Dendritic cell treated with granulocyte-macrophage colony-stimulating factor and Interleukin-4, amounts not matched to agents 40 ng/mL and 50 ng/mL, for 4 days (primary cell): ENCODE measurements at regions not wholly inside any gene's neighbourhood (a gene's known extent, or its start where the extent isn't known, plus 50 kb on each side); places are given as distances from the start of the nearest gene placed in this dataset.
"Not testable (repeated sequence)": the region's sequence is repeated elsewhere in the genome, so short reads cannot be mapped to it uniquely, and the experiment has no call there.

Source experiments
- H3K27ac Mint-ChIP-seq: one replicate; pipeline ENCODE4 v1.8.0; 2022; ENCODE audit warnings: mild to moderate bottlenecking, mixed read lengths
- H3K27me3 Mint-ChIP-seq: one replicate; pipeline ENCODE4 v1.8.0; 2022; ENCODE audit warnings: mild to moderate bottlenecking, mixed read lengths
- H3K36me3 Mint-ChIP-seq: one replicate; pipeline ENCODE4 v1.8.0; 2022; ENCODE audit warnings: low read depth, mixed read lengths
- H3K4me1 Mint-ChIP-seq: one replicate; pipeline ENCODE4 v1.8.0; 2022; ENCODE audit warnings: low read depth, mixed read lengths
- H3K4me3 Mint-ChIP-seq: one replicate; pipeline ENCODE4 v1.8.0; 2022; ENCODE audit warnings: mild to moderate bottlenecking, moderate library complexity, mixed read lengths
- H3K9me3 Mint-ChIP-seq: one replicate; pipeline ENCODE4 v1.8.0; 2022; ENCODE audit warnings: mixed read lengths
- intact Hi-C: fragments of 100-400 bp; cut with micrococcal nuclease; formaldehyde crosslinking; loops from one replicate; pipeline ENCODE4 v1.15.0; 2022

- H3K27ac Mint-ChIP-seq = no peak overlapping the region
- no peaks in the 10 kb centered on the region for H3K36me3 Mint-ChIP-seq
- no peaks in the 10 kb centered on the region for H3K4me1 Mint-ChIP-seq
- intact Hi-C loops = no loop called here
- H3K9me3 Mint-ChIP-seq = no peaks in the 10 kb centered on the region
- no peak overlapping the region for H3K4me3 Mint-ChIP-seq
- H3K27me3 Mint-ChIP-seq = no peaks in the 10 kb centered on the region
Measured at GRCh38 chr2:49687918-49688317, 533.6 kb upstream of the FSHR start.

- Mint-ChIP-seq H3K36me3 (no peaks in the 10 kb centered on the region), H3K27me3 (no peaks in the 10 kb centered on the region), H3K27ac (no peak overlapping the region), H3K4me1 (no peaks in the 10 kb centered on the region), H3K4me3 (no peak overlapping the region), H3K9me3 (no peaks in the 10 kb centered on the region)
- intact Hi-C loops = no loop called here
Measured at GRCh38 chr2:49686897-49687442, 532.7 kb upstream of the FSHR start.

- Mint-ChIP-seq H3K36me3 (no peaks in the 10 kb centered on the region), H3K27me3 (no peaks in the 10 kb centered on the region), H3K9me3 (no peaks in the 10 kb centered on the region), H3K27ac (no peak overlapping the region), H3K4me3 (no peak overlapping the region), H3K4me1 (no peaks in the 10 kb centered on the region)
- intact Hi-C loops = no loop called here
Measured at GRCh38 chr2:49686291-49686690, 532.0 kb upstream of the FSHR start.

- H3K27me3 Mint-ChIP-seq = no peaks in the 10 kb centered on the region
- H3K9me3 Mint-ChIP-seq = no peaks in the 10 kb centered on the region
- no peak overlapping the region for H3K27ac Mint-ChIP-seq
- H3K4me3 Mint-ChIP-seq = no peak overlapping the region
- H3K36me3 Mint-ChIP-seq = no peaks in the 10 kb centered on the region
- no peaks in the 10 kb centered on the region for H3K4me1 Mint-ChIP-seq
- intact Hi-C loops = no loop called here
Measured at GRCh38 chr2:49677227-49677626, 522.9 kb upstream of the FSHR start.

GRCh38 chr2:49664827-49665226, 510.5 kb upstream of the FSHR start:
- Mint-ChIP-seq H3K4me1 (no peaks in the 10 kb centered on the region), H3K27me3 (no peaks in the 10 kb centered on the region), H3K9me3 (peaks cover 43% of the 10 kb centered on the region), H3K36me3 (no peaks in the 10 kb centered on the region), H3K27ac (no peak overlapping the region), H3K4me3 (no peak overlapping the region)
- intact Hi-C loops = no loop called here

GRCh38 chr2:49661809-49662208, 507.5 kb upstream of the FSHR start:
- Mint-ChIP-seq H3K27me3 (no peaks in the 10 kb centered on the region), H3K4me3 (no peak overlapping the region), H3K4me1 (no peaks in the 10 kb centered on the region), H3K36me3 (no peaks in the 10 kb centered on the region), H3K9me3 (peaks cover 22% of the 10 kb centered on the region), H3K27ac (no peak overlapping the region)
- intact Hi-C loops = no loop called here

GRCh38 chr2:49656853-49657252, 502.5 kb upstream of the FSHR start:
- H3K27me3 Mint-ChIP-seq = no peaks in the 10 kb centered on the region
- no peaks in the 10 kb centered on the region for H3K9me3 Mint-ChIP-seq
- H3K27ac Mint-ChIP-seq = no peak overlapping the region
- no peaks in the 10 kb centered on the region for H3K36me3 Mint-ChIP-seq
- H3K4me3 Mint-ChIP-seq = no peak overlapping the region
- no peaks in the 10 kb centered on the region for H3K4me1 Mint-ChIP-seq
- intact Hi-C loops = no loop called here

- Mint-ChIP-seq H3K9me3 (peaks cover 5% of the 10 kb centered on the region), H3K27me3 (no peaks in the 10 kb centered on the region), H3K27ac (no peak overlapping the region), H3K4me3 (no peak overlapping the region), H3K4me1 (no peaks in the 10 kb centered on the region), H3K36me3 (no peaks in the 10 kb centered on the region)
- intact Hi-C loops = no loop called here
Measured at GRCh38 chr2:49643149-49643548, 488.8 kb upstream of the FSHR start.

- intact Hi-C loops = no loop called here
- Mint-ChIP-seq H3K4me3 (no peak overlapping the region), H3K36me3 (no peaks in the 10 kb centered on the region), H3K27me3 (no peaks in the 10 kb centered on the region), H3K9me3 (no peaks in the 10 kb centered on the region), H3K27ac (no peak overlapping the region), H3K4me1 (no peaks in the 10 kb centered on the region)
Measured at GRCh38 chr2:49640630-49641029, 486.3 kb upstream of the FSHR start.

- Mint-ChIP-seq H3K4me1 (no peaks in the 10 kb centered on the region), H3K27me3 (no peaks in the 10 kb centered on the region), H3K4me3 (no peak overlapping the region), H3K36me3 (no peaks in the 10 kb centered on the region), H3K27ac (no peak overlapping the region), H3K9me3 (no peaks in the 10 kb centered on the region)
- intact Hi-C loops = no loop called here
Measured at GRCh38 chr2:49621016-49621415, 466.7 kb upstream of the FSHR start.

GRCh38 chr2:49619804-49620203, 465.5 kb upstream of the FSHR start:
- Mint-ChIP-seq H3K36me3 (no peaks in the 10 kb centered on the region), H3K4me1 (no peaks in the 10 kb centered on the region), H3K4me3 (no peak overlapping the region), H3K9me3 (no peaks in the 10 kb centered on the region), H3K27me3 (no peaks in the 10 kb centered on the region), H3K27ac (no peak overlapping the region)
- intact Hi-C loops = no loop called here

- Mint-ChIP-seq H3K9me3 (no peaks in the 10 kb centered on the region), H3K36me3 (no peaks in the 10 kb centered on the region), H3K27ac (no peak overlapping the region), H3K27me3 (no peaks in the 10 kb centered on the region), H3K4me1 (no peaks in the 10 kb centered on the region), H3K4me3 (no peak overlapping the region)
- intact Hi-C loops = no loop called here
Measured at GRCh38 chr2:49618491-49618890, 464.2 kb upstream of the FSHR start.

- no peak overlapping the region for H3K4me3 Mint-ChIP-seq
- intact Hi-C loops = no loop called here
- H3K36me3 Mint-ChIP-seq = no peaks in the 10 kb centered on the region
Measured at GRCh38 chr2:49616800-49617199, 462.5 kb upstream of the FSHR start.

GRCh38 chr2:49611796-49612195, 457.5 kb upstream of the FSHR start:
- H3K27ac Mint-ChIP-seq, H3K27me3 Mint-ChIP-seq, intact Hi-C loops, H3K9me3 Mint-ChIP-seq, H3K4me1 Mint-ChIP-seq, H3K4me3 Mint-ChIP-seq, H3K36me3 Mint-ChIP-seq: not testable (repeated sequence)

More at GRCh38 chr2:49616800-49617199, 462.5 kb upstream of the FSHR start:
- Mint-ChIP-seq H3K27ac (no peak overlapping the region), H3K9me3 (peaks cover 6% of the 10 kb centered on the region), H3K4me1 (no peaks in the 10 kb centered on the region), H3K27me3 (no peaks in the 10 kb centered on the region)

- no peaks in the 10 kb centered on the region for H3K9me3 Mint-ChIP-seq
- no peaks in the 10 kb centered on the region for H3K27me3 Mint-ChIP-seq
- H3K4me3 Mint-ChIP-seq = no peak overlapping the region
- H3K27ac Mint-ChIP-seq = no peak overlapping the region
- intact Hi-C loops = no loop called here
- H3K36me3 Mint-ChIP-seq = no peaks in the 10 kb centered on the region
- no peaks in the 10 kb centered on the region for H3K4me1 Mint-ChIP-seq
Measured at GRCh38 chr2:49600524-49600923, 446.2 kb upstream of the FSHR start.
